IMR-90 (cell line): ENCODE measurements at regions not wholly inside any gene's neighbourhood (a gene's known extent, or its start where the extent isn't known, plus 50 kb on each side); places are given as distances from the start of the nearest gene placed in this dataset.

Experiments used
- BHLHE40 ChIP-seq: fragments of 150-350 bp; IDR thresholded peaks from 2 replicates; pipeline ENCODE4 v1.6.1; 2016; ENCODE audit warnings: mild to moderate bottlenecking, low read depth, low read length
- CEBPB ChIP-seq: IDR thresholded peaks from 2 replicates; pipeline ENCODE4 v1.6.1; 2012; ENCODE audit warnings: low read depth, low read length, improper control_type of control experiment
- CTCF ChIP-seq: conservative IDR thresholded peaks from 2 replicates; pipeline ENCODE4 v1.5.1; 2012; ENCODE audit warnings: mild to moderate bottlenecking, low read depth, low read length, improper control_type of control experiment
- ELK1 ChIP-seq: fragments of 150-350 bp; IDR thresholded peaks from 2 replicates; pipeline ENCODE4 v1.6.1; 2016; ENCODE audit warnings: low read depth, mild to moderate bottlenecking, low read length, moderate library complexity, borderline replicate concordance
- FOS ChIP-seq: fragments of 150-350 bp; IDR thresholded peaks from 2 replicates; pipeline ENCODE4 v1.6.1; 2016; ENCODE audit warnings: low read depth, low read length
- MAZ ChIP-seq: IDR thresholded peaks from 2 replicates; pipeline ENCODE4 v1.6.1; 2012; ENCODE audit warnings: low read depth, mild to moderate bottlenecking, low read length, improper control_type of control experiment, moderate library complexity, borderline replicate concordance
- MXI1 ChIP-seq: IDR thresholded peaks from 2 replicates; pipeline ENCODE4 v1.6.1; 2012; ENCODE audit warnings: low read depth, mild to moderate bottlenecking, low read length, moderate library complexity, borderline replicate concordance
- POLR2A ChIP-seq: IDR thresholded peaks from 2 replicates; pipeline ENCODE4 v1.6.1; 2012; ENCODE audit warnings: mild to moderate bottlenecking, low read depth, low read length
- RAD21 ChIP-seq: IDR thresholded peaks from 2 replicates; pipeline ENCODE4 v1.6.1; 2012; ENCODE audit warnings: low read length, improper control_type of control experiment
- RCOR1 ChIP-seq: IDR thresholded peaks from 2 replicates; pipeline ENCODE4 v1.6.1; 2012; ENCODE audit warnings: mild to moderate bottlenecking, low read length, improper control_type of control experiment; ENCODE audit not compliant: insufficient replicate concordance
- RFX5 ChIP-seq: IDR thresholded peaks from 2 replicates; pipeline ENCODE4 v1.8.0; 2012; ENCODE audit warnings: low read depth, mild to moderate bottlenecking, low read length, moderate library complexity

GRCh38 chr4:60656171-60656570 lies 544.0 kb upstream of the ADGRL3 start:
- TF ChIP-seq MXI1 (no peak), MAZ (no peak), POLR2A (no peak), CTCF (peak; percentile 31; the same call in 1 of the 2 replicates), RAD21 (peak; percentile 48), RCOR1 (no peak), ELK1 (no peak), BHLHE40 (no peak), CEBPB (no peak), FOS (no peak), RFX5 (no peak)
